Lower leg skin (tissue), 4 donors: ENCODE measurements at regions not wholly inside any gene's neighbourhood (a gene's known extent, or its start where the extent isn't known, plus 50 kb on each side); places are given as distances from the start of the nearest gene placed in this dataset.

Source experiments
- DNase-seq, 2 donors: peaks; one replicate each; pipeline ENCODE4 v3.0.0-alpha.2; 2019; ENCODE audit warnings: low spot score in 2 of 2
- H3K4me3 ChIP-seq: fragments of 200-600 bp; sonication (generic); 2 replicates; pipeline ENCODE4 v1.5.1; 2017; ENCODE audit warnings: mild to moderate bottlenecking, low read depth; ENCODE audit not compliant: poor library complexity, severe bottlenecking
- POLR2A ChIP-seq, 2 donors: fragments of 450-650 bp; IDR thresholded peaks; one replicate each; pipeline ENCODE4 v1.6.1; 2016 to 2017; ENCODE audit warnings: antibody characterized with exemption in 2 of 2, mild to moderate bottlenecking in 1 of 2, moderate library complexity in 1 of 2
- WGBS, 2 donors: methylation state at CpG; one replicate each; pipeline ENCODE4 v1.1.5; 2018; 5-methylcytosine and 5-hydroxymethylcytosine counted together
- intact Hi-C: fragments of 100-400 bp; cut with DNase I; formaldehyde crosslinking; loops from one replicate; pipeline ENCODE4 v1.15.0; 2023; ENCODE audit warnings: low total_unique reads
- TF ChIP-seq, protein P1 (sequence below), 3 donors: fragments of 450-650 bp; IDR thresholded peaks; one replicate each; pipeline ENCODE4 v1.5.1; 2016; ENCODE audit warnings: antibody characterized with exemption in 3 of 3, mild to moderate bottlenecking in 3 of 3, moderate library complexity in 2 of 3

DNA sequence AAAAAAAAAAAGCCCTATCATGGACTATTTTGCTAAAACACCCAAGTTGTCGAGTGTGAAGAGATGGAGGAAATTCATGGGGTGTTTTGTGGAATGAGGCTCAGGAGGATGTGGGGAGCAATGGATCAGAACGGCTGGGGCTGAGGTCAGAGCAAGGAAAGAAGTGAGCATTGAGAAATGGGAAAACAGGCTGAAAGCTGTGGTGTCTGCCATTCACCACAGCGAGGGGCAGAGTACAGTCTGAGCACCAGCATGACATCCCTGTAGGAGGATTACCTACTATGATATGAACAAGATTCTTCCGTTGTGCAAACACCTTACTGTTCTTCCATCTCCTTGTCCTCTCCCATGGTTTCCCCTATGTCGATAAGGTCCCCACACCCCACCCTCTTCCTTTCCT lies 193.1 kb downstream of the TMEM114 start:
- H3K4me3 ChIP-seq, result no peak overlapping the region
- 67 to 81% methylated on average over 5 of the region's 5 CpGs for WGBS, 2 donors
- intact Hi-C loops, result no loop called here
- no peak for DNase-seq
- TF ChIP-seq, protein P1, sequence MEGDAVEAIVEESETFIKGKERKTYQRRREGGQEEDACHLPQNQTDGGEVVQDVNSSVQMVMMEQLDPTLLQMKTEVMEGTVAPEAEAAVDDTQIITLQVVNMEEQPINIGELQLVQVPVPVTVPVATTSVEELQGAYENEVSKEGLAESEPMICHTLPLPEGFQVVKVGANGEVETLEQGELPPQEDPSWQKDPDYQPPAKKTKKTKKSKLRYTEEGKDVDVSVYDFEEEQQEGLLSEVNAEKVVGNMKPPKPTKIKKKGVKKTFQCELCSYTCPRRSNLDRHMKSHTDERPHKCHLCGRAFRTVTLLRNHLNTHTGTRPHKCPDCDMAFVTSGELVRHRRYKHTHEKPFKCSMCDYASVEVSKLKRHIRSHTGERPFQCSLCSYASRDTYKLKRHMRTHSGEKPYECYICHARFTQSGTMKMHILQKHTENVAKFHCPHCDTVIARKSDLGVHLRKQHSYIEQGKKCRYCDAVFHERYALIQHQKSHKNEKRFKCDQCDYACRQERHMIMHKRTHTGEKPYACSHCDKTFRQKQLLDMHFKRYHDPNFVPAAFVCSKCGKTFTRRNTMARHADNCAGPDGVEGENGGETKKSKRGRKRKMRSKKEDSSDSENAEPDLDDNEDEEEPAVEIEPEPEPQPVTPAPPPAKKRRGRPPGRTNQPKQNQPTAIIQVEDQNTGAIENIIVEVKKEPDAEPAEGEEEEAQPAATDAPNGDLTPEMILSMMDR (IDR thresholded peaks at IDR 0.05), result no peak
- no peak for TF ChIP-seq POLR2A (IDR thresholded peaks at IDR 0.05)

DNA sequence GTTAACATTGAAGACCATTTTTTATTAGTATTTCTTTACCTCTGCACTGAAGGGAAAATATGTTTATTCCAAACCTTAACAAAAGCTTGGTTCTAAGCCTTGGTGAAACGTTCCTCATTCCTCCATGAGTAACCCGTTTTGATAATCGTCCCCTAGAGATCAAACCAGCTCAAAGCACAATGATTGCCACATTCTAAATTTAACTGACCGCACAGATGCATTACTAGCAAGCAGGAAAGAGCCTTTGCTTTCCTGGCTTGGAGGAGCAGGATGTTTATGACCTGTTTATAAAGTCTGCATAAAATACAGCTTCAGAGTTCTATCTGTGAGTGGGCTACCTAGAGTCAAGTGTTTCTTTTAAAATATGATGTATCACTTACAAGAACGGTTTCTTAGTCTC lies 193.8 kb downstream of the TMEM114 start:
- WGBS, 2 donors, result 66 to 67% methylated on average over 5 of the region's 5 CpGs
- no peak for DNase-seq
- TF ChIP-seq, protein P1 (IDR thresholded peaks at IDR 0.05), result no peak
- no peak for TF ChIP-seq POLR2A (IDR thresholded peaks at IDR 0.05)
- H3K4me3 ChIP-seq, result no peak overlapping the region
- intact Hi-C loops, result no loop called here

DNA sequence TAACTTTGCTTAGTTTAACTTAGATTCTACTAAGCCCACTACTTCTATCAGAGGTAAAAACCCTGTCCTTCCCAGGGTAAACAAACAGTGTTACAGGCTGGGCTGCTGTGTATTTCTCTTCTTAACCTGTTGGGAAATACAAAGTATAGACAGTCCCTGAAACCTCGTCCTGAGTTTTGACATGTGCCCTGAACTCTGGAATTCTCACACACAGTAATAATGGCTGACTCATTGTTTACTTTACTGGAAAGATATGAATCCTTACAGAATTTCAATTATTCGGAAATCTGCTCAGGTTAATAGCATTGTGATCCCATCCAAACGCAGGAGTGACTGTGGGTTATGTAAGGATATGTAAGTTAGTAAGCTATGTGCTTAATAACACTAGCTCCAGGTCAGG lies 199.1 kb downstream of the TMEM114 start:
- no peak overlapping the region for H3K4me3 ChIP-seq
- TF ChIP-seq, protein P1 (IDR thresholded peaks at IDR 0.05), result no peak
- no peak for TF ChIP-seq POLR2A (IDR thresholded peaks at IDR 0.05)
- 66% methylated on average over 3 of the region's 3 CpGs for WGBS, 2 donors
- DNase-seq, result no peak
- intact Hi-C loops, result no loop called here

DNA sequence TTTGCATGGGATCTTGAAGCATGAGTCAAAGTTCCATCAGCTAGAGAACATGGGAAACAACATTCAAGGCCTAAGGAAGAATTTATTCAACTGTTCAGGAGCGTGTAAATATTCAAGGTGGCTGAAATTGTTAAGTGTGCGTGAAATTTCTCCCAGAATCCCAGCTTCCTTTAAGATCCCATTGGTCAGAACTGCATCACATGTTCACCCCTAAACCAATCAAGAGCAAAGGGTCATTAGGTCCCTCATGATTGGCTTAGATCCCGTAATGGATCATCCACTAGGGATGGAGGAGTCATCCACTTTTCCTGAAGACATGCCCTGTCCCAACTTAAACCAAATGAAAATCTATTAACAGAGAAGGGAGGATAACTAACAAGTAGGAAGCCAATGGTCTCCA lies 201.6 kb downstream of the TMEM114 start:
- 86 to 89% methylated on average over 3 of the region's 3 CpGs for WGBS, 2 donors
- no peak for TF ChIP-seq POLR2A (IDR thresholded peaks at IDR 0.05)
- TF ChIP-seq, protein P1 (IDR thresholded peaks at IDR 0.05), result no peak
- DNase-seq, result no peak
- no peak overlapping the region for H3K4me3 ChIP-seq
- intact Hi-C loops, result no loop called here

DNA sequence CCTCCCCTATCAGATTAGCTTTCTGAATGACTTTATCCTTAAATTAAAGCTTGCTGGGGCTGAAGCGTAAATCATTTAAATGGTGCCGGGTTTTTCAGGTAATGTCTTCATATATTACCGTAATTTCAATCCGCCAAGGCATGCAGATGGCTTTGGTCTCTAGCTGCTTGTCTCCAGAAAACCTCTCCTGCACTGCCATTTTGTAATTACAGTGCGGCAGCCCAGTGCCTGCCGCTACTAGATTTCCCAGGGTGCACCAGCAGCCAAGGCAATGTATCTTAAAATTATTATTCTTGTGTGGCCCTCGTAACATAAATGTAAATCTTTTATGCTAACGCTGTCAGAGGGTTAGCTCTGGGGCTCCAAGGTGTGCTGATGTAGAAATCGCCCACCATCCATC lies 208.5 kb downstream of the TMEM114 start:
- WGBS, 2 donors, result 73 to 74% methylated on average over 9 of the region's 9 CpGs
- no peak for DNase-seq
- TF ChIP-seq, protein P1 (IDR thresholded peaks at IDR 0.05), result no peak
- TF ChIP-seq POLR2A (IDR thresholded peaks at IDR 0.05), result no peak
- H3K4me3 ChIP-seq, result no peak overlapping the region
- intact Hi-C loops, result no loop called here

DNA sequence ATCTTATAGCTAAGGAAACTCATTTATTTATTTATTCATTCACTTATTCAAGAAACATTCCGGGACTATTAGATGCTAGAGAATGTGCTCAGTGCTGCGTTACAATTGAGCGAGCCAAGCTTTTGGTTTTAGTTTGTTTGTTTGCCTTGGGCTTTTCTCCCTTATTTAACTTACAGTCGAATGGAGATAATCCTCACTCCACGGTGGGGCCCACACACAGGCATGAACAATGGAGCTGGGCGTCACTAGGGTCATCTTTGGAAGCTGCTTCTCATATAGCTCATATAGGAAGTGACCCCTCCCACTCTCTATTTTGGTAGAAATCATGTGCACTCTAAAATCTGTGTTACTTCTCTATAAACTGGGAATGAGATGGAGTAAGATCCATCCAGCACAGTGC lies 210.0 kb downstream of the TMEM114 start:
- DNase-seq, result no peak
- H3K4me3 ChIP-seq, result no peak overlapping the region
- no peak for TF ChIP-seq POLR2A (IDR thresholded peaks at IDR 0.05)
- TF ChIP-seq, protein P1 (IDR thresholded peaks at IDR 0.05), result no peak
- intact Hi-C loops, result no loop called here
- WGBS, 2 donors, result 76 to 78% methylated on average over 6 of the region's 6 CpGs
